Renal cortex interstitium (tissue), 11 donors: ENCODE measurements at regions not wholly inside any gene's neighbourhood (a gene's known extent, or its start where the extent isn't known, plus 50 kb on each side); places are given as distances from the start of the nearest gene placed in this dataset.
"Not testable (repeated sequence)": the region's sequence is repeated elsewhere in the genome, so short reads cannot be mapped to it uniquely, and the experiment has no call there.

Source experiments
- DNase-seq, 11 donors: peaks; one replicate each; pipeline ENCODE4 v3.0.0-alpha.2; 2013; ENCODE audit warnings: low read depth in 9 of 11, low spot score in 4 of 11; ENCODE audit errors: extremely low read depth in 1 of 11

DNA sequence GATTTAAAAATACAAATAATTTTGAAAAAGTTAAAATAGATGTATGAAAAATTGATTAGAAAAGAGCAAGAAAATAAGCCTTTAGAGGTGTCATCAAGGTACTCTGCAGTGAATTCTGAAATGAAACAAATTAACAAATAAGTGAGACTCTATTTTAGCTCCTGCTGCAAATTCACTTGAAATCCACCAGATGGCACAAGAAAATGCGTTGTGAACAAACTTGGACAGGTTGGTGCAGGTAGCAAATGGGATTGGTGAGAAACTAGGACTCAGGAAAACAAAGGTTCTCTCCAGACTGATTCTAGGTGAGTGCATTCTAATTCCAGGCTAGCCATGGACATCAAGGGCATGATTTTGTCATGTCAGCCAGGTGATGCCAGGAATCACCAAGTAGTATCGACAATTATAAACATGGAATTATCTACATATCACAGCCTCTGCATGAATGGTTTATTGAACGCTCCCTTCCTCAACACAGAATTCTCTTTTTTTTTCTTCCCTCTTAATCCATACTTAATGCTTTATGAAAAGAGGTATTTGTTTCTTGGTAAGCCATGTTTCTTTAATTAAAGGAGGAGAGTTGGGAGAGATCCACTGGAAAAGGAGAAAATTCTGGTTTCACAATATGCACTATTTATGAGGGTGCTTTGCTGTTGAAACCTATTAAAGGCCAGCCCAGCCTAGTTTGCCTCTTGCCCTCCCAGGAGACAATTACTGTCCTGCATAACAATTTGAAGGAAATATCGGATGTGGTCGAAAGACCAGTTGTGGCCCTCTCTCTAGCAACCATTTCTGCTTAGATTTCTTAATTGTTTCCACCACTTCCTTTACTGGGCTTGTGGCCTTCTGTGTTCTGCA lies 118.1 kb downstream of the ZNF365 start:
- peak in 3 of 11 donors; percentile 3 to 7 (median 6) for DNase-seq

DNA sequence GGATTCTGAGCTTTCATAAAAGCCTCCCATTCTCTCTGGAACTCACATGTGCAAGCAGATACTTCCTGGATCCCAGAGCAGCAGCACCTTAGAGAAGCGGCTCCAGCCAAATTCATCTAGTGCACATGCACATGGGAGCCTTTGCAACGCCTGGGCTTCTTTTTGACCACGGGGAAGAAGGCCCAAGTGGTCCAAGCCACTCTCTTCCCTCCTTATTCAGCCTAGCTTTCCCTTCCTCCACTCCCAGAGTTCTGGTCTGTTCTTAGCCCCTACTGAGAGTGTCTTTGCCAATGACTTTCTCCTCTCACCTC lies 118.7 kb downstream of the ZNF365 start:
- DNase-seq: no peak

DNA sequence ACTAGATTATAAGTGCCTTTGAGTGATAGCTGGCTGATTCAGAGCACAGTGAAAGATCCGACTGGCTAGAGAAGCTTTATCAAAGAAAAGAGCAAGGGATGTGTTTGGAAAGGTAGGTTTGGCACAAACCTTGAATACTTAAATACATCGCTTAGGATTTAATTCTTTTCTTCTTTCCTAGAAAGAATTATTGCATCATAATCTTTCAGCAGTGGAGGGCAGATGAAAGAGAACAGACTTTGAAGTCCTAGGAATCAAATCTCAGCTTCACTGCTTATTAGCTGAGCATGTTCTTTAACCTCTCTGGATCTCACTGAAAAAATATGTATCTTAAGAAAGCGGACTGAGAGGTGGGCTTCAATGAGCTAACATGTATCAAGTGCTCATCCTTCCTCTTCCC lies 122.8 kb downstream of the ZNF365 start:
- DNase-seq: no peak

DNA sequence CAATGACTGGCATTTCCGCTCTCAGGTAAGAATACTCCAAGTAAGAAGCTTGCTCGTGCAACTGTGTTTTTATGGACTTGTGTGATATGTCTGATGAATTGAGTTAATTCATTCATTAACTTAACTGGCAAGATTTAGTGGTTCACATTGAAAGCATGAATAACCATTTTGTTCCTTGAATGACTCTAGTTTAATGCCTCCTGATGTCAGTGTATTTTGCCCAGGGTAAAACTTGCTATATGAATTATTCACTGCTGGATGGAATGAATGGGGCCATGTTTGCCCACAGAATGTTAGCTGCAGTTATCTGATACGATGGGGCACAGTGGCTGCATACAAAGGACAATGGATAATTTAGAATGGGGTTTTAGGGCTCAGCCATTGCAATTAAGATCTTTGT lies 124.1 kb downstream of the ZNF365 start:
- DNase-seq: no peak

DNA sequence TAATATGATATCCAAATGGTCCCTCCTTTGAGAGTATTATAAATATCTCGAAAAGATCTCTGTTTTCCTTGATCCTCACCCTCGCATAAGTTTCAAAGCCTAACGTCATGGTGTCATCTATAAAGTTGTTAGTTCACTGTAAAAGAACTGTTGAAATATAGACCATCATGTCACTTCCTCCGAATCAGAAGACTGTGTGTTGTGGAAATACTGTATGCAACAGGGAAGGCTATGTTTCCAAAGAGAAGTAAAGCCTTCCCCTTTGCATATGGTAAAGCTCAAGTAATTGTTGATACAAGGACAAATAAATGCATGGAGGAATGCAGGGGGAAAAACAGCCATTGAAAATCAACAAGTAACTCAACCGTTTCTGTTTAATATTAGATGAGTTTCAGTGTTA lies 125.9 kb downstream of the ZNF365 start:
- DNase-seq: not testable (repeated sequence)

DNA sequence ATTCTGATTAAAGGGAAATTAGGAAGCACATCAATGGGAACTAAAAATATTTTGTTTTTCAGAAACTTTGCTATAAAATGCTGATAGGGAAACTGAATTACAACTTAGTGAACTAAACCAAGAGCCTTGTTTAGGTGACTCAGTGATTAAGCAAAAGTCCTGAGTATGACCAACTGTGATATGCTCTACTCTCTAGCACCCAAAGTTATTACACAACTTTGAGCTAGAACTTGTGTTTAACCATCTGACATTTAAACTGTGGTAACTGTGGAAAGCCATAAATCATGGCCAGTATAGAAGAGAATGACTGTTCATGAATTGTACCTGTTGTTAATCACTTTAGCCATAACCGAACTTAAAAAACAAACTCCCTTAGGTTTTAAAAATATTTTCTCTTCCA lies 127.4 kb downstream of the ZNF365 start:
- no peak for DNase-seq

DNA sequence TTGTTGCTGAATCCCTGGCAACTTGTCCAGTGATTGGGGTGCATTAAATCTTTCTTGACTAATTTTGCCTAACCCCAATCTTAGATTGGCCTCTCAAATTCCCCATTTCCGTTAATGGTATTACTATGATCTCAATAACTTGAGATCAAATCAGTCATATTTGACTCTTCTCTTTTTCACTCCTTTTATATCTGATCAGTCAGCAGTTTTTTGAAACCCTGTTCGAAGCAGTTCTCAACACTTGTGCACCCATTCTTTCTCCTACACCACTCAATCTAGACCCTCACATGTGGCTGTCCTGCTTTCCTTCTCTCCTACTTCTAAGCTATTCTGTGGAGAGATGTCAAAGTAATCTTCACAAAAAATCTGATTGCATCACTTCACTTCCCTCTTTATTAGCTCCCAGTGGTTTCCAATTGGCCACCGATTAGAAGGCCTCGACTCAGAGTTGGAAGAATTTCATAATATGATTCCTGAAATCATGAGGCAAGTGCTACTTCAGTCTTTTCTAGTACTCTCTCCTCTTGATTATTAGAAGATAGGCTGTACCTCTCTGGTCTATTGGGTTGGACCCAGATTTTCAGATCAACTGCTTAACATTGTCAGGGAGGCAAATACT lies 128.9 kb downstream of the ZNF365 start:
- no peak for DNase-seq

DNA sequence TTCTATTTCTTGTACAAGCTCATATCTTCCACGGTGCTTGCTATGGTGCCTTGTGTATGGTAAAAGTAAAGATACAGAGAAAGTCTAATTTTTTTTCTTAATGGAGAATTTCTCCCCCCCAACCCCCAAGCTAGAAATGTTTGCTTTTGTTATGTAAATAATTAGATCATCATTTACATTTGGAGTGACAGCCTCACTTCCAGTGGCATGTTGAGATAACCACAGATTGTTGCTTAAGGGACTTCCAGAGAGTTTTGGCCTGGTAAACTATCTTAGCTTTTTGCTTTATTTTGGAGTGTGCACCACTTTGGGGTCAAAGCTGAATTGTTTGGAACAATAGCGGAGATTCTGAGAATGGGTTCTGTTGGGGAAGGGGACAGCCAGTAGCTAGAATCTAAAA lies 129.7 kb downstream of the ZNF365 start:
- DNase-seq: no peak

DNA sequence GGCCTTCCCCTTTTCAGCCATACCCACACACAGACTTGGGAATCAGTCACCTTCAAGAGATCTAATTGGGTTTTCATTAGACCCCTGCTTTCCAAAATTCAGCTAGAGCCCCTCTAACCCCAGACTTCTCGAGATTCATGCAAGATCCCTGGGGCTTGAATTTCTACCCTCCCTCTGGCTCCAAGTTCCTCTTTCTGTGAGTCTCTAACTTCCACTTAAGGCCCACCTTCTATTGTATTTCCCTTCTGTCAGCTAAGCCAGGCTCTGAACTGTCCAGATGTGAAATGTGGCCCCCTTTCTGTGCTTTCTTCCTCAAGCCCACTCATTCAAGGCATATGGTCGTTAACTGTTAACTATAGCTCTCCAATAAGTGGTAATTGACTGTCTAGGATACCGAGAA lies 132.2 kb downstream of the ZNF365 start:
- no peak for DNase-seq

DNA sequence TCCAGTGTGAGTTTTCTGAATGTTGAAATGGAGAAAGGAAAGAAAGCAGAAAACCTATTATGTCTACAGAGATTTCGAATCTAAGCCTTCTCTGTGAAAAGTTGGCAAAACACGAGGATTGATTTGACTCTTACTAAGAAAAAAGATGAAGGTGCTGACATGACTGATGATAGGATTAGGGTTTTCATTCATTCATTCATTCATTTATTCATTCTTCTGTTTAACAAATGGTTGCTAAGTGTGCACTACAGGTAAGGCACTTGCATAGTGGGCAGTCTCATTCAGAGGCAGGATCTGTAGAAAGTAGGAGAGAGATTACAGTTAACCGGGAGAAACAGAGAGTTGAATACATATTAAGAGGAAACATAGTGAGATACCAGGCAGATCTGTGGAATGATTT lies 137.1 kb downstream of the ZNF365 start:
- DNase-seq: no peak

DNA sequence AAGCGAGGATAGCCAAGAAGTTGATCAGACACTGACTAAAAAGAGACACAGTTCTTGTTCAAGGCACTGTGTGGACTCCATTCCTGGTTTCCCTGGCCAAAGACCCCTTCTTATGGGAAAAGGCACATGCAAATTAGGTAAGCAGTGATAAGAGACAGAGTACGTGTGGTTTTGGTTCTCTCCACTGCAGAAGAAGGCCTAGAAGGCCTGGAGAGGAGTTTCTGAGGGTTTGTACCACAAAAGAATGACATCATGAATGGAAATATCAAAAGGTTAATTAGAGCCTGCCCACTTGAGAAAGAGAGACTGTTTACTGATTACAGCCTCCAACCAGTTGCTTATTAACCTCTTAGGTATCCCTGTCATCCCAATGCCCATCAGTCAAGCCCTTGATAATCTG lies 137.5 kb downstream of the ZNF365 start:
- DNase-seq: no peak

DNA sequence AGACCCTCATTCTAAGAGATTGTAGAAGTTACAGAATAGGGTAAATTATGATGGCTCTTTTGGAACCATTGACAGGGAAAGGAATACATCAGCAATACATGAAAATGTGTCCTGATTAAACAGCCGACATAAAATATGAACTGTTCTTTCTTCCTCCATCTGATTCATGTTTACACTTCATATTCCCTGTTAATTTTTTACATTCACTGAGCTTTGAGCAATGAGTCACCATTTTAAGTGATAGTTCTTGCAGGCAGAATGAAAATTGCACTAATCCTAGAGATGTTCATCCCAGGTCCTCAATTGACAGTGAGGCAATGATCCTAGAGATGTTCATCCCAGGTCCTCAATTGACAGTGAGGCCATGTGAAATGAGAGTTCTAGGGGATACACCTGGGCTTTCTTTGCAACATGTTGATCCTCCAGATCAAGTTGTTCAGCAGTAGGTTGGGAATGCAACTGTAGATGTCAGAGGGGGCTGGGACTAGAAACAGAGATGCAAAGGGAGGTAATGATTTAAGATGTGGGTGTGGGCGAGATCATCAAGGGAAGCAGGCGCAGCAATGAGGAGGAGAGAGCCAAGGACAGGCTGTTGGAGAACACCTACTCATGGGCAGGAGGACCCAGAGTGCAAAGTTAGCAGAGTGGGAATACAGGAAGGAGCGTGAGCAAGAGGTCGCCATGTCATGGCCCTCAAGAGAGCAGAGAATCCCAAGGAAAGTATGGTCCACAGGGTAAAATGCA lies 138.7 kb downstream of the ZNF365 start:
- no peak for DNase-seq

DNA sequence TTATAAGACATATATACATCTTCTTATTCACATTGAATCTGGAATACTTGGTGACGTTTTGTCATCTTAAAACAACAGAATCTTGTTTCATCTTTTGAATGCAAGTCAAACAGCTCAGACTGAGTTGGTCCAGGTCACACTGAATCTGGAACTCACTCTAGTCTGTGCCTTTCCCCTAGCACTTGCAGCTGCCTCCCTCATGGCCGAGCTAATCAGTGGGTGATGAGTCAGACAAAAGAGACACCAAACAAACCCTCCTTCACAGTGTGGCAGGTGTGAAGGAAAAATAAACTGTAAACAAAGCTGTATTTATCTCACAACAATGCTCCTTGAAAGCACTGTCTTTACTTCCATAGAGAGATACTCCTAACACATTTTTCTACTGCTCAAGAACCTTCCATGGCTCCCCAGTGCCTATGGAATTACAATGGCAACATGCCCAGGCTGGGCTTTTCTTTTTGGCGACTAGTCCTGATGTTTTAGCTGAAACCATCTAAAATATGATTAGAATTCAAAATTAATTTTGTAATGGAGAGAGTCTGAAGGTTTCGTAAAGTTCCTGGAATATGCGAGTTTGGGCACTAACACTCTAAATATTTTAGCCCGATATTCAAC lies 140.0 kb downstream of the ZNF365 start:
- DNase-seq: no peak

DNA sequence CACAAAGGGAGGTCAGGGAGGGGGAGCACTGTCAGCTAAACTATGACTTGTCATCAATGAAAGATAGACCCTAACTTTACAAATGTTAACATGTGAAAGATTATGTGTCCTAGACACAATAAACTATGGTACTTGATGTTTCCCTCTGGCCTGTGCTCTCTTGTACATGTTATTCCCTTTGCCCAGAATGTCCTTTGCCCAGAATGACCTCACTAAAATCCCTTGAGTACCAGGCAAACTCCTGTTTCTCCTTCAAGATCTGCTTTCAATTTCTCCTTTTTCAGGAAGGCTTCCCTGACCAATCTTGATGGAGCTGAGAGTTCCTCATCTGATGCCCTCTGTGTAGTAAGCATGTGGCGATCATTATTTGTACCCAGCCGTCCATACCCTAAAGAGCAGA lies 143.1 kb downstream of the ZNF365 start:
- DNase-seq: no peak

DNA sequence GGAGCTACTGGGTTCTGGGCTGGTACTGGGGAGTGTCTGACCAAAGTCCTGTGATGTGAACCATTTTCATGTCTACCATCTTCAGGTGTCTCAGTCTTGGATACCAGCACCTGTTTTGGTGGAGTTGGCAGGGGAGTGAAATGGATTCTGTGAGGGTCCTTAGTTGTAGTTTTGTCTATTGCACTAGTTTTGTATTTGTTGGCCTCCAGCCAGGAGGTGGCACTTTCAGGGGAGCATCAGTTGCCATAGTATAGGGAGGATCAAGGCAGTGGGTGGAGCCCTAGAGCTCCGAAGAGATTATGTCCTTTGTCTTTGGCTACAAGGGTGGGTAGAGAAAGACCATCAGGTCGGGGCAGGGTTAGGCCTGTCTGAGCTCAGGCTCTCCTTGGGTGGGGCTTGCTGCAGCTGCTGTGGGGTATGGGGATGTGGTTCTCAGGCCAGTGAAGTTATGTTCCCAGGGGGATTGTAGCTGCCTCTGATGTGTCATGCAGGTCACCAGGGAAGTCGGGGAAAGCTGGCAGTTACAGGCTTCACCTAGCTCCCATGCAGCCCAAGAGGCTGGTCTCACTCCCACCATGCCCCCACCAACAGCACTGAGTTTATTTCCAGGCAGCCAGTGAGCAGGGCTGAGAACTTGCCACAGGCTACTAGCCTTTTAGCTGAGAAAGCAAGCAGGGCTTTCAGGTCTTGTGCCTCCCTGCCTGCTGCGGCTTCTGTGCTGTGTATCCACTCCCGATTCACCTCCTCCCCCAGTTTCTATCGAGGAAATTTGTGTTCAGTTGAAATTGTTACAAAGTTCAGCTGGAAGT lies 153.1 kb downstream of the ZNF365 start:
- DNase-seq: no peak

DNA sequence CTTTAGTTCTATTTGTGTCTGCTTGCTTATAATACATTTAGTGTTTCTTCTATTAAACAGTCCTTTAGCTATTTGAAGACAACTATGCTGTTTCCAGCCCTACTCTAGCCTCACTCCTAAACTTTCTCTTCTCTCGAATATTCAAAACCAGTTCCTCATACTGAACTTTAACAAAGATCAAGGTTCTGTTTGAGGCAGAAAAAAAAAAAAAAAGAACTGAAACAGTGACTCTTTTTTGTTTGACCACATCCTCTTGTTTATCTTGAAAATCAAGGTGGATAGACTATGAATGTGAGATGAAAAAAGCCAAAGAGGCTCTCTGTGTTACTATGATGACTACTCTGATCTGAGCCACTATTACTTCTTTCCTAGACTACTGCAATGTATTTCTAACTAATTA lies 154.3 kb downstream of the ZNF365 start:
- no peak for DNase-seq

DNA sequence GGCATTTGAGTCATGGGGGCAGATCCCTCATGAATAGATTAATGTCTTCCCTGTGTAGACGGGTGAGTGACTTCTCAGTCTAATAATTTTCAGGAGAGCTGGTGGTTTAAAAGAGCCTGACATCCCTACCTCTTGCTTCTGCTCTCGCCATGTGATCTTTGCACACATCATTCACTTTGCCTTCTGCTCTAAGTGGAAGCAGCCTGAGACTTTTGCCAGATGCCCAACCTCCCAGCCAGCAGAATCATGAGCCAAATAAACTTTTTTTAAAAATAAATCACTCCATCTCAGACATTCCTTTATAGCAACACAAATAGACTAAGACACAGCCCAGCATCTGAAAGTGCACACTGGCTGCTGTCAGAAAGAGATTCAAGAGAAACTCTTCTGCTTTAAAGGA lies 155.2 kb downstream of the ZNF365 start:
- no peak for DNase-seq

DNA sequence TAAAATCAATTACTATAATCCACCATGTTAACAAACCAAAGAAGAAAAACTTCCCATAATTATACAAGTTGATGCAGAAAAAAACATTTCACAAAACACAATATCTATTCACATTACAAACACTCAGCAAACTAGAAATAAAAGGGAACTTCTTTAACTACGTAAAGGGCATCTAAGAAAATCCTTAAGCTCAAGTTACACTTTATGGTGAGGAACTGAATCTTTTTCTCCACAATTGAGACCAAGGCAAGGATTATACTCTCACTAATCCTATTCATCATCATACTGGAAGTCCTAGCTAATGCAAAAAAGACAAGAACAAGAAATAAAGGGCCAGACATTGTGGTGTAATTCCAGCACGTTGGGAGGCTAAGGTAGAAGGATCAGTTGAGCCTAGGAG lies 159.9 kb downstream of the ZNF365 start:
- no peak for DNase-seq

DNA sequence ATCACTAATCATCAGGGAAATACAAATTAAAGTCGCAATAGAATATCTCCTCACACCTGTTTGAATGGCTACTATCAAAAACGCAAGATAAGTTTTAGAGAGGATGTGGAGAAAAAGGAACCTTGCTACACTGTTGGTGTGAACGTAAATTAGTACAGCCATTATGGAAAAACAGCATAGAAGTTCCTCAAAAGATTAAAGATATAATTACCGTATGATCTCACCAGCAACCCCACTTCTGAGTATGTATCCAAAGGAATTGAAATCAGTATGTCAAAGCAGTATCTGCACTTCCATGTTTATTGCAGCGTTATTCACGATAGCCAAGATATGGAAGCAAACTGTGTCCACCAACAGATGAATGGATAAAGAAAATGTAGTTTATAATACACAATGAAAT lies 164.4 kb downstream of the ZNF365 start:
- no peak for DNase-seq
